Hematopoietic multipotent progenitor cell treated with erythropoietin and hydrocortisone succinate and interleukin-3 and kit ligand, for 17 days (in vitro differentiated cells): ENCODE measurements at regions not wholly inside any gene's neighbourhood (a gene's known extent, or its start where the extent isn't known, plus 50 kb on each side); places are given as distances from the start of the nearest gene placed in this dataset.

ENCODE experiments used
- DNase-seq: peaks from one replicate; pipeline ENCODE4 v3.0.0-alpha.2; 2015; ENCODE audit warnings: low spot score

DNA sequence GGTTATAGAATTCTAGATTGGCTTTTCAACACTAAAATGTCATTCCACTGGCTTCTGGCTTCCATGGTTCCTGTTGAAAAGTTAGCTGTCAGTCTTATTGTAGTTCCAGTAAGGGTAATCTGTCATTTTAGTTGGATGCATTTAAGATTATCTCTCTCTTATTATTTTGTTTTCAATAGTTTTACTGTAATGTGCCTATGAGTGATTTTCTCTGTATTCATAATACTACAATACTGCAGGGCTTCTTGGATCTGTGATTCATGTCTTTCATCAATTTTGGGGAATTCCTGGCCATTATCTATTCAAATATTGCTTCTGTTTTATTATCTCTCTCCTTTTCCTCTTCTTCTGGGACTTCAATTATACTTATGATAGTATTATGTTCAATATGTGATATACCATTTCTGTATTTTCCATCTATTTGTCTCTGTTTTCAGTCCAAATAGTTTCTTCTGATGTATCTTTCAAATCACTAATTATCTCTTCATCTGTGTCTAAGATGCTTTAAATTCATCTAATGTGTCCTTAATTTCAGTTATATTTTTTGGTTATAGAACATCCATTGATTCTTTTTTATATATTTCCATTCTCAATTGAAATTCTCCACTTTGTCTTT lies 101.5 kb downstream of the KCTD15 start:
- no peak for DNase-seq

DNA sequence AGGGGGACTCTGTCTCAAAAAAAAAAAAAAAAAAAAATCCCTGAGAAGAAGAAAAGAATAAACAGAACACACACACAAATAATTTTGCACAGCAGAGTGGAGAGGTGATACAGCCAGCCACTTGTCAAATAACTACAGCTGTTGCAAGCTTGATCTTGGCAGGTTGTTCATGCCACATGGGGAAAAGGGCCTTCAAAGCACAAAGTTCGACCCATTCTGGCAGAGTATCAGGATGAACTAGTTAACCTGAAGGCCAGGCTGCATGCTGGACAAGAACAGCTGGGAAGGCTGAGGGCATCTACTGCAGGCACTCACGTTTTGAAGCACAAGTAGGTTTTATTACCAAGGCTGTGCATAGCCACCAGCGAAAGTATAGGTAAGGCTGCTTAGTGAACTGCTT lies 104.1 kb downstream of the KCTD15 start:
- DNase-seq, result no peak

DNA sequence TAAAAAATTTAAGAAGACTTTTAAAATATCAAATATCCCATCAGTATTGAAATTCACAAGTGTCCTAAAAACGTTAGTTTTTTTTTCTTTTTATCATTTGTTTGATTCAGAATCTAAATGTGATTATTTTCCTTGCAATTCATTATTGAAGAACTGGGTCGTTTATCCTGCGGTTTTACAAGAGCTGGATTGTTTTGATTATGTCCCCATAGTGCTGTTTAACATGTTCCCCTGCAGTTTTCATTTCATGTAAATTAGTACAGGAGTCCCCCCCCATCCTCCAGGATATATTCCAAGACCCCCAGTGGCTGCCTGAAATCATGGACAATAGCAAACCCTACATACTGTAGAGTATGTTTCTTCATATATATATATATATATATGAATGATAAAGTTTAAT lies 105.7 kb downstream of the KCTD15 start:
- DNase-seq, result no peak

DNA sequence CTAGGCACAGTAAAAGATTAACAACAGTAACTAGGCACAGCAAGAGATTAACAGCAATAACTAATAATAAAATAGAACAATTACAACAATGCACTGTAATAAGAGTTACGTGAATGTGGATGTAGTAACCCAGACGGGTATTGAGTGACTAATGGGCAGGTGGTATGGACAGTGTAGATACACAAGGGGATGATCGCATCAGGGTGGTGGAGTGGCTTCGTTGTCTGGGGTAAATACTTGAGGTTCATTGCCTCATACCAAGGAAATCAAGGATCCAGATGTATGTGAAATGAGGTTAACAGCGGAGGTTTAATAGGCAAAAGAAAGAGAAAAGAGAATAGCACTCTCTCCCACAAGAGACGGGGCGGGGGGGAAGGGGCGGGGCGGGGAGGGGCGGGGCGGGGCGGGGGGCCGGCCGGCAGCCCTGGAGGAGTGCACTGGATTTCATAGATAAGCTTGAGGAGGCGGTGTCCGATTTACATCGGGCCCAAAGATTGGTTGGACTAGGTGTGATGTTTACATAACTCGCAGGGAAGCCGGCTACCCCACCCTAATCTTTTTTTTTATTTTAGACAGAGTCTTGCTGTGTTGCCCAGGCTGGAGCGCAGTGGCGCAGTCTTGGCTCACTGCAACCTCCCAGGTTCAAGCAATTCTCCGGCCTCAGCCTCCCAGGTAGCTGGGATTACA lies 106.3 kb downstream of the KCTD15 start:
- no peak for DNase-seq

DNA sequence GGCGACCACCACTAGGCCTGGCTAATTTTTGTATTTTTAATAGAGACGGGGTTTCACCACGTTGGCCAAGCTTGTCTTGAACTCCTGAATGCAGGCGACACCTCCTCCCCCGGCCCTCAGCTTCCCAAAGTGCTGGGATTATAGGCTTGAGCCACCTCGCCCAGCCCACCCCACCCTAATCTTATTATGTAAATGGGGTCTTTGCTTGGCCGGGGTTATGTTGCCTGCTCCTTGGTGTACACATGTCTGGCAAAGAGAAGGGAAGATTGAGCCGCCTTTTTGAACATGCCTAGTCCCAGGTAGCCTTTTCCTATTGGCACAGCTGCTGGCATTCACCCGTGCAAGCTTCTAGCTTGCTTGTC lies 106.8 kb downstream of the KCTD15 start:
- DNase-seq, result no peak

DNA sequence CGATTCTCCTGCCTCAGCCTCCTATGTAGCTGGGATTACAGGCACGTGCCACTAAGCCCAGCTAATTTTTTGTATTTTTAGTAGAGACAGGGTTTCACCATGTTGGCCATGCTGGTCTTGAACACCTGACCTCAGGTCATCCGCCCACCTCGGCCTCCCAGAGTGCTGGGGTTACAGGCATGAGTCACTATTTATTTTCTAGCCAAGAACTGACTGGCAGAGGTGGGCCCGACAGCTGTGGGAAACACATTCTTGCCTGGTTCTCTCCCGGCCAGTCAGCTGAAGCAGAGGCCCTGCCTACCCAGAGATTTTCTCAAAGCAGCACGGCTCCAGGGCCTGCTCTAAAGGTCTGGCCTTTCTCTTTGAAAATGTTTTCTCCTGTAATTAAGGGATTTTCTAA lies 108.0 kb downstream of the KCTD15 start:
- no peak for DNase-seq

DNA sequence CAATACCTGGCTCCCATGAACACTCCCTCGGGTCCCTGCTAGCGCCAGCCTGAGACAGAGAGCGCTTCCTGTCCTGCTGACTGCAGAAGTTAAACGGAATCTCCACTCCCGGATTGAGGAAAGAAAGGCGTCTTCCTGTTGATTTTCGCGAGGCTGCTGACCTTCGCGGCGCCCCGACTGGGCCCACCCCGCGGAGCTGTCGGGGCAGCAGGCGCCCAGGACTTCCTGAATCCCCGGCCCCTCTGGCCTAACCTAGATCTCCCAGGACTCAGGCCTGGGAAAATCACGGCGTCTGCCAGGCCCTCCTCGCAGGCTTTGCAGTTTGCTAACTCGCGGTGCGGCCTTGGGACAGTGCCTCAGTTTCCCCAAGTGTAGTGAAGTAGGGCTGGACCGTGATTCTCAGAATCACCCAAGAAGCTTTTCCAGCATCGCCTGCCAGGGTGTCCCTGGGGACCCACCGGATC lies 108.8 kb downstream of the KCTD15 start:
- no peak for DNase-seq

DNA sequence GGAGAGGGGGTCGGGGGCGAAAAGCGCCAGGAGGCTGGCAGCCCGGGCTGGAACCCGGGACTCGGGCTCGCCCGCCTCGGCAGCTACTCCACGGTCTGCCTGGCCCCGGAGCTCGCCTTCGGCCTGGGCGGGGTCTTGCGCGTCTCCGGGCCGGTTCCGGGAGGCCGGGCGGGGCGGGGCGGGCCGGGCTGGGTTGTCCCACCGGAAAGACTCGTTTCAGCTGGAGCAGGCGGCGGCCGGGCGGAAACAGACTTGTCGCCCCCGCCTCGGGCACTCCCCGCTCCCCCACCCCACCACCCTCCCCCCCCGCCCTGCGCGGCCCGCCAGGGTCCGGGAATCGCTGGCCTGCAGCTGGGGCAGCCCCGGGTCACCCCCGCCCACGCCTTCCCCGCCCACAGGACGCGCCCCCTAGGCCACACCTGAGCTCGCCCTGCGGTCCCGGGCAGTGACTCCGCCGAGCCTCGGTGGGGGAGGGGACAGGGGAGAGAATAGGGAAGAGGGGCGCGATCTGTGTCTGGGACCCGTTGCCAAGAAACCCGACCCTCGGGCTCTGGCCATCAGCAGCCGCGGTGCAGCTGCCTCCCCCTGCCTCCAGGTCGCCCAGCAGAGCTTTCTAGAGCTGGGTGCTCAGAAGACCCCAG lies 109.4 kb downstream of the KCTD15 start:
- DNase-seq, result no peak

DNA sequence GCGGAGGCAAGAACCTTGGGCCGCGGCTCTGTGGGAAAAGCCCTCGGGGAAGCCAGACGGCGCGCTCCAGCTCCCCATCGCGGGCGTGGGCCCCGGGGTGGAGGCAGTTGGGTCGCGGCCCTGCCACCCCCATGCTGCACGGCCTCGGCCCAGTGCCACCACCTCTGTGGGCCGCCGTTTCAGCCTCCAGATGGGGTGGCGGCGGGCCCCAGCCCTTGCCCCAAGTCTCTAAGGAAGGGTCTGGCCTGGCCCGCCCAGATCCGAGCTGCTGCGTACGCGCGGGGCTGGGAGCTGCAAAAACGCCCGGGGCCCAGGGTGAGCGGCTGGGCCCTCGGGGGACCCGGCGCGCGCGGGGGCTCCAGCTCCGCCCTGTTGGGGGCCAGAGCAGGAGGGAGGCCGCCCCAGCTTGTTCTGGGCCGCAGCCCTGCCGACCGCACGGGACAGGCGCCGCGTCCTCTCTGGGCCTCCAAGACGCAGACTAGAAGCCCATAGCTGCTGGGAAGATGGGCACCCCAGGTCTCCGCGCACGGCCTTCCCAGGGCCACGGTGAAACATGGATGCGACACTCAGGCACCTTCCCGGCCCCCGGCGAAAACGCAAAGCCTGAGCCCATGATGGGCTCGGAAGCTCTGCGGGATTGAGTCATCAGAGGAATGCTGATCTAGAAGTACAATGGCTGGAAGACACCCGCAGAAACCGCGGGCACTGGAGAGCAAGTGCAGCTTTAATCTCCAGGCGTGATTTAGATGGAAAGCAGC lies 110.1 kb downstream of the KCTD15 start:
- DNase-seq, result no peak

DNA sequence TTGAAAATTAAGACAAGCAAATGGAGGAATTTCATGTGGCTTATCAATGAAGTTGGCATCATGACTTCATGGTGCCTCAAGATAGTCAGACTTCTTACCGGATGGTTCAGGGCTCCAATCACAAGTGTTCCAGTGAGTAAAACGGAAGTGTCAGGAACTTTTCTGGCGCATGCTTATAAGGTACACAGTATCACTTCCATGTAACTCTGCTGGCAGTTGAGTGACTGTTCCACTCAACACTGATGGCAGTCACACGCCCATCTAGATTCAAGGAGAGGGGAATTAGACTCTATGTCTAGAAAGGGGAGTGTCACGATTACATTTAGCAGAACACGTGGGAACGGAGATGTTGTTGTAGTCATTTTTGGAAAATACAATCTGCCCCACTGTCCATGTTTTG lies 114.3 kb downstream of the KCTD15 start:
- DNase-seq, result no peak

DNA sequence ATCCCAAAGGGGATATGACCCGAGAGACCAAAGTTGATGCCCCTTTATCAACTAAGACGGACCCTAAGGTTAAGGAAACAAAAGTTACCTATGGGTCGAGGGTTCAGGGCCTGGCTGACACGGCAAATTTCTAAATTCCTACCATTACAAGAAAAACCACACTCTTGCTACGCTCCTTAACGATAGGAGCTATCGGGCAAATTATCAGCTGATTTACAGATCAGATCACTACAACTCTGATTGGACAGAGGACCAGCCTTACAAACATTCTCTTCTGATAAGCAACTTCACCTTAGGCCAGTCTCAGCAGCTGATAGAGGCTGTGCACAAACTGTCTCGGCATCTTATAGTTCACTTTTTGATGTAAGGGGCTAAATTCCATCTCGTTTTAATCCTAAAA lies 117.9 kb downstream of the KCTD15 start:
- DNase-seq, result no peak

DNA sequence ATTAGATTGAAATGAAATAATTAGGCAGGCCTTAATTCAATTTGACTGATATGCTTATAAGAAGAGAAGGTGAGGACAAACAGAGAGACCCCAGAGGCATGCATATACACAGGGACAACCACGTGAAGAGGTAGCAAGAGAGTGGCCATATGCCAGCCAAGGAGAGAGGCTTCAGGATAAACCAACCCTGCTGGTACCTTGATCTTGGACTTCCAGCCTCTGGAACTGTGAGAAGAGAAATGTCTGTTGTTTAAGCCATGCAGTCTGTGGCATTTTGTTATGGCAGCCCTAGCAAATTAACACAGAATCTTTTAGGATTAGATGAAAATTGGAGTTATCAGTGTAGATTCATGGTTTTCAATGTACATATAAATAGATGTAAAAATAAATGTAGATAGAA lies 120.1 kb downstream of the KCTD15 start:
- no peak for DNase-seq

DNA sequence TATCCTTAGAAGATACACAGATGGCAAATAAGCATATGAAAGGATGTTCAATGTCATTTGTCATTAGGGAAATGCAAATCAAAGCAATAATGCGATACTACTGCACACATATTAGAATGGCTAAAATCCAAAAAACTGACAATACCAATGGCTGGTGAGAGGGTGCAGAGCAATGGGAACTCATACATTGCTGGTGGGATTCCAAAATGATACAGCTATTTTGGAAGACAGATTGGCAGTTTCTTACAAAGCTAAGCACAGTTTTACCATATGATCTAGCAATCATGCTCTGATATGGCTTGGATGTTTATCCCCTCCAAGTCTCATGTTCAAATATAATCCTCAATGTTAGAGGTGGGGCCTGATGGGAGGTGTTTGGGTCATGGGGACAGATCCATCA lies 122.6 kb downstream of the KCTD15 start:
- no peak for DNase-seq

DNA sequence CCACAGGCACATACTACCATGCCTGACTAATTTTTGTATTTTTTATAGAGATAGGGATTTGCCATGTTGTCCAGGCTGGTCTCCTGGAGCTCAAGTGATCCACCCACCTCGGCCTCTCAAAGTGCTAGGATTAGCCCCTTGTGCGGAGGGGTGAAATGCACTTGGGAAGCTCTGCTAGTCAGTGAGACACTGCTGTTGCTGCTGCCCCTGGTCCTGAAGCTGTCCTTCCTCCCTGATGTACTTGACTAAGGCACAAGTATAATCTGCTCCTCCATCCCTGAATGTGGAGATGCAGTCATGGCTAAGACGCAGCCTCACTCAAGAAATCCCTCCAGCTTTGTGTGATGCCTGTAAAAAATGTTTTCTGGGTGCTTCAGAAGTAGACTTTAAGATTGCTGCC lies 124.5 kb downstream of the KCTD15 start:
- DNase-seq, result no peak

DNA sequence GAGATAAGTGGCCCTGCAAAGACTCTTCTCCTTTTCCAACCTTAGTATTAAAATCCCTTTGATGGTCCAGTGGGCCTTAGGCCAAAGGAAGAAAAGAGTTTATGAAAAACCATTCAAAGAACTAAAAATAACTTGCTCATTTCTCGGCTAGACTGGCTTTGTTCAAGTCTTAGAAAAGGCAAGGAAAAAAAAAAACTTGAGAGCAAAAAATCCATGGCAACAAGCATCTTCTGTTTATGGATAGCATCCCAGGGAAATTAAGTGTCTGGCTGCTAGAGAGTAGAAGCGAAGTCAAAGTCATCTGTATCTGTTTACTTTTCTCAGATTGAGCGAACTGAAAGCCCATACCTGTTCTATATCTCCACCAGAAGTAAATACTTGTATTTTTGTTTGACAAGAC lies 129.6 kb downstream of the KCTD15 start:
- DNase-seq, result no peak

DNA sequence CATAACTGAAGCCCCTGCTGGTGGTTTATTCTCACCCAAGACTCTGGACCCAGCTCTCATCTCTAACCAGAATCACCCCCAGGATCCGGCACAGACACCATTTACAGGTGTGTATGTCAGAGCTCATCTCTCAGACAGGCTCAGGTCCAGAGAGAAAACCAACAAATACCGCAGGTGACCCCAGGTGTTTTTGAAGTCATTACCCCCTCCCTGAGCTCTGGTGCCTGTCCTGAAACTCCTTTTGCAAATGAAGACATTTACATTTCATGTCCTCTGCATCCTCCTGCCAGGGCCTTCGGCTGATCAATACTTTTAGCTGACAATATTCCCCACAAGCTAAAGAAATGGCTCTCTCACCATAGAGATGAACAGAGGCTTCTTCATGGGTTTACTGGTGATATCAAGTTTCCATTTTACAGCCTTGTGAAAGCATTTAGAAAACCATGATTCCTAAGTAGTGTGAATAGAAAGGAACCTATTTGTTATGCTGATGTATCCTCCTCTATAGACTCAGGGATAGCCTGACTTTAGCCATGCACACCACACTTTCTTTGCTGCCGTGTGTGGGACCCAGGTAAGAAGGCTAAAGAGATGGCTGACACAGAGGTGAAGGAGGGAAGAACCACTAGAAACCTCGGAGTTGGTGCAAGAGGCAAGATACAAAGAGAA lies 131.3 kb downstream of the KCTD15 start:
- DNase-seq, result no peak

DNA sequence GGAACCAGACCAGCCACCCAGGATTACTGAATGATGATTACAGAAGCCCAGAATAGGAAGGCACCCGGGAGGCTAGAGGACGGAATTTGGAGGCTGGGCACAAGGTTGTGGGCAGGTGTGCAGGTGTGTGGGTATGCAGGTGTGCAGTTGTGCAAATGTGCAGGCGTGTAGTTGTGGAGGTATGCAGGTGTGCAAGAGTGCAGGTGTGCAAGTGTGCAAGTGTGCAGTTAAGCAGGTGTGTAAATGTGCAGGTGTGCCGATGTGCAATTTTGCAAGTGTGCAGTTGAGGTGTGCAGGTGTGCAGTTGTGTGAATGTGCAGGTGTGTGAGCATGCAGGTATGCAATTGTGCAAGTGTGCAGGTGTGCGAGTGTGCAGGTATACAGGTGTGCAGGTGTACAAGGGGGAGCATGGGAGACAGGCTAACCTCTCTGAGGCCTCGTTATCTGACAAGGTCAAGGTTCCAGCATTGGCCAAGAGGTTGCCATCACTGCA lies 131.8 kb downstream of the KCTD15 start:
- DNase-seq, result no peak

DNA sequence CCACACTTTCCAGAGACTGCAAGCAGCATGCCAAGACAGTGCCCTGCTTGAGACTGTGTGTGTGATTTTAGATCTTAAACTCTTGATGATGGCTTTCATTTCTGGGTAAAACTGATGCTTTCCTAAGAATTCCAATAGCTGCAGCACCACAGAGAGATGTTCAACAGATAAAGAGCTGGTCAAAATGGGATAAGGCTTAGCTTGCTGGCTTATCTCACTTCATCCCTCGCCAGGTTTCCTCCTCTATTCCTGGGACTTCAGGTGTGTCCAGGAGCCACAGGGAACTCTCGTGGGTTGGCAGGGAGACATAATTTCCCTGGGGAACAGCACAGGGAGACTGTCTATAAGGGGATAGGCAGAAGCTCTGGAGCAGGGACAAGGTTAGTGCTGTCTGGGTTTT lies 137.3 kb downstream of the KCTD15 start:
- no peak for DNase-seq

DNA sequence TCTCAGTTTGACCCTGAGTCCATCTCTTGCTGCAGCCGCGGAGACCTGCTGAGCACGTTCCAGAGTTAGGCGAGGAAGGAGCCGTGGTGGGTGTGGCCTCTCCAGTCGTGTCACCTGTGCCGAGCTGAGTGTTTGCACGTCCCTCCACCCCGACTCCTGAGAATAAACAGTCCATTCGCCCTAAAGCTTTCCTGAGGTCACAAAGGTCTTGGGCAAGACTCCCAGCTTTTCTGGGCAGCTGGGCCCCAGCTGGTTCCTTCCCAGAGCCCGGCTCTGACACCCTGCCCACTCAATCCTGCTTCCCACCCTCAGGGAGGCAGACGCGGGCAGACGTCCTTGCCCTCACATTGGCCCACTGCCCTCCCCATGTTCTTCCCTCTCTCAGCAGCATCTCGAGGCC lies 142.2 kb downstream of the KCTD15 start:
- DNase-seq, result no peak

DNA sequence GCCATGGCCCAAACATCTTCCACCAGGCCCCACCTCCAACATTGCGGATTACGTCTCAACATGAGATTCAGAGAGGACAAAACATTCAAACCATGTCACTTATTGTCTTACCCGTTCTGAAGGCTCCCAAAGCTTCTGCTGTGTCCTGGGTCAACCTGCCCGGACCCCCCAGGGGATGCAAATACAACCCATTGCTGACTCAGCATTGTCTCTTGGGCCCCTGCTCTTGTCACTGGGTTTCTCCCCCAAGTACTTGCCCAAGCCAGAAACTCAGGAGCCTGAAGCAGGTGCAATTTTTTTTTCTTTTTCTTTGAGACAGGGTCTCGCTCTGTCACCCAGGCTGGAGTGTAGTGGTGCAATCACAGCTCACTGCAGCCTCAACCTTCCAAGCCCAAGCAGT lies 144.5 kb downstream of the KCTD15 start:
- no peak for DNase-seq

DNA sequence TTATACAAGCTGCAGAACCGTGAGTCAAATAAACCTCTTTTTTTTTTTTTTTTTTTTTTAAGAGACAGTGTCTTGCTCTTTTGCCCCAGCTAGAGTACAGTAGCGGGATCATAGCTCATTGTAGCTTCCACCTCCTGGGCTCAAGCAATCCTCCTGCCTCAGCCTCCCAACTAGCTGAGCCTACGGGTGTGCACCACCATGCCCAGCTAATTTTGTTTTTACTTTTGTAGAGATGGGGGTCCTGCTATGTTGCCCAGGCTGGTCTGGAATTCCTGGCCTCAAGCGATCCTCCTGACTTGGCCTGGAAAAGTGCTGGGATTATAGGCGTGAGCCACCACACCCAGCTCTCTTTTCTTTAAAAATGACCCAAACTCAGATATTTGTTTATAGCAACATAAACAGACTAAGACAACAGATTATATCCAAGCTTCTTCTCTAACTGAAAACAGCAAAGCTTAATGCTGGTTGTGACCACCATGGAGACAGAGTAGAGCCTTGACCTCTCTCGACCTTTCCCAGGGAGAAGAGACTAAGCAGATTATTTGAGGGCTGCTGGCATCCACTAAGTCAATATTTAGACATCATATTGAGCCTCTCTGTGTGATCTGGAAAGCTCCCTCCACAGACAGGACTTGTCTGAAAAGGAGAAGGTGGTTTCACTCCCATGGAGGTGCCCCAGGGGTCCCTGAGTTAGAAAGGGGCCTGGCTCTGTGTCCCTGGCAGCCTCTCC lies 150.0 kb downstream of the KCTD15 start:
- no peak for DNase-seq
